Cardiac muscle cell (in vitro differentiated cells and primary cell): ENCODE measurements at regions not wholly inside any gene's neighbourhood (a gene's known extent, or its start where the extent isn't known, plus 50 kb on each side); places are given as distances from the start of the nearest gene placed in this dataset.

Experiments used
- DNase-seq, 2 donors: peaks; one replicate each; pipeline versions ENCODE4 v3.0.0 to v3.0.0-alpha.2; 2010 to 2017; ENCODE audit warnings: low read depth in 1 of 2, low spot score in 1 of 2
- H3K27ac ChIP-seq: fragments of 200-600 bp; sonication (generic); 2 replicates; pipeline ENCODE4 v1.5.1; 2016
- H3K27me3 ChIP-seq: fragments of 200-600 bp; sonication (generic); 2 replicates; pipeline ENCODE4 v1.6.0; 2016; ENCODE audit warnings: control low read depth
- H3K36me3 ChIP-seq: fragments of 200-600 bp; sonication (generic); 2 replicates; pipeline ENCODE4 v1.5.1; 2016; ENCODE audit warnings: control low read depth
- H3K4me1 ChIP-seq: fragments of 200-600 bp; sonication (generic); 2 replicates; pipeline ENCODE4 v1.8.1; 2017; ENCODE audit warnings: low read depth, mild to moderate bottlenecking, mixed run types
- H3K4me3 ChIP-seq: fragments of 200-600 bp; sonication (generic); 2 replicates; pipeline ENCODE4 v1.5.1; 2016; ENCODE audit warnings: mild to moderate bottlenecking
- H3K9me3 ChIP-seq: fragments of 200-600 bp; sonication (generic); 2 replicates; pipeline ENCODE4 v1.5.1; 2017; ENCODE audit warnings: low read depth, mild to moderate bottlenecking, control low read depth
- CTCF ChIP-seq: IDR thresholded peaks from 2 replicates; pipeline ENCODE4 v1.5.1; 2012; ENCODE audit warnings: low read depth, mild to moderate bottlenecking, low read length

DNA sequence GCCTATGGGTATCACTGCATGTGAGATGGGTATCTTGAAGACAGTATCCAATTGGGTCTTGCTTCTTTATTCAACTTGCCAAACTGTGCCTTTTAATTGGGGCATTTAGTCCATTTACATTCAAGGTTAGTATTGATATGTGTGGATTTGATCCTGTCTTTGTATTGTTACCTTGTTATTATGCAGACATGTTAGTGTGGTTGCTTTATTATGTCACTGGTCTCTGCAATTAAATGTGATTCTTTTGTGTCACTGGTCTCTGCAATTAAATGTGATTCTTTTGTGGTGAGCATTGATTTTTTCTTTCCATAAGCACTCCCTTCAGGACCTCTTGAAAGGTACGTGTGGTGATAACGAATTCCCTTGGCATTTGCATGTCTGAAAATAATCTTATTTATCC is 357.8 kb upstream of the STEAP1 start:
- H3K4me1 ChIP-seq: no peaks in the 10 kb centered on the region
- no peak for DNase-seq
- H3K4me3 ChIP-seq: no peak overlapping the region
- no peak overlapping the region for H3K27ac ChIP-seq
- no peaks in the 10 kb centered on the region for H3K27me3 ChIP-seq
- TF ChIP-seq CTCF: no peak
- no peaks in the 10 kb centered on the region for H3K9me3 ChIP-seq
- H3K36me3 ChIP-seq: no peaks in the 10 kb centered on the region

- Histone ChIP-seq H3K27me3 (no peaks in the 10 kb centered on the region), H3K27ac (no peak overlapping the region), H3K4me3 (no peak overlapping the region), H3K9me3 (no peaks in the 10 kb centered on the region), H3K36me3 (no peaks in the 10 kb centered on the region), H3K4me1 (no peaks in the 10 kb centered on the region)
- DNase-seq: no peak
- no peak for TF ChIP-seq CTCF
Measured at GRCh38 chr7:89797965-89798598, 356.2 kb upstream of the STEAP1 start.

- Histone ChIP-seq H3K9me3 (no peaks in the 10 kb centered on the region), H3K36me3 (no peaks in the 10 kb centered on the region), H3K4me1 (no peaks in the 10 kb centered on the region), H3K27ac (no peak overlapping the region), H3K27me3 (no peaks in the 10 kb centered on the region), H3K4me3 (no peak overlapping the region)
- no peak for TF ChIP-seq CTCF
- DNase-seq: no peak
Measured at GRCh38 chr7:89798599-89798996, 355.7 kb upstream of the STEAP1 start.

GRCh38 chr7:89800761-89801160 is 353.5 kb upstream of the STEAP1 start:
- Histone ChIP-seq H3K4me3 (no peak overlapping the region), H3K4me1 (no peaks in the 10 kb centered on the region), H3K27ac (no peak overlapping the region), H3K27me3 (no peaks in the 10 kb centered on the region), H3K9me3 (no peaks in the 10 kb centered on the region), H3K36me3 (no peaks in the 10 kb centered on the region)
- no peak for DNase-seq
- TF ChIP-seq CTCF: no peak

DNA sequence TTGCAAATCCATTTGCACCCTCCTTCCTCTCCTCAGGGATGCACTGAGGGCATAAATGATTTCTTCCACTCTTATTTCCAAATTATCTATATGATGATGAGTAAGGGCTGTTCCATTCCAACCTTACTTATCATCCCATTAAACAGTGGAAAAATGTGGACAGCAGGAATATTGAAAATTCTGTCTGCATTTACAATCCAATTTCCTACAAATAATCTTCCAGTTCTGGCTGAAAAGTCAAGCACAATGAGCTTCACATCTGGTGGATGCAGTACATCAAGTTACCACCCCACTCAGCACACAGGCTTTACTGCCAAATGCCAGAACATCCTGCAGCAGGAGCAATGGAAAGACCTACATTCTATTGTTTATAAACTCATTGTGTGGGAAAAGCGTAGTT is 345.0 kb upstream of the STEAP1 start:
- no peak for DNase-seq

More for the DNA sequence above, 345.0 kb upstream of the STEAP1 start:
- H3K4me3 ChIP-seq: no peak overlapping the region
- H3K27me3 ChIP-seq: no peaks in the 10 kb centered on the region
- no peaks in the 10 kb centered on the region for H3K4me1 ChIP-seq
- no peaks in the 10 kb centered on the region for H3K36me3 ChIP-seq
- TF ChIP-seq CTCF: no peak
- no peak overlapping the region for H3K27ac ChIP-seq
- H3K9me3 ChIP-seq: no peaks in the 10 kb centered on the region
